Small intestine (tissue), 7 donors: ENCODE measurements at regions not wholly inside any gene's neighbourhood (a gene's known extent, or its start where the extent isn't known, plus 50 kb on each side); places are given as distances from the start of the nearest gene placed in this dataset.

Source experiments
- DNase-seq, 2 donors: peaks; one replicate each; pipeline versions ENCODE4 v3.0.0 to v3.0.0-alpha.2; 2013
- FAIRE-seq: peaks from 2 replicates; lab custom pipeline; 2012; peaks lifted over from hg19 to GRCh38; lab: Jason Lieb, UNC
- H3K27ac ChIP-seq, 3 donors: one replicate each; pipeline ENCODE4 v1.5.1; 2013; ENCODE audit warnings: low read length in 2 of 3, mild to moderate bottlenecking in 2 of 3, control low read depth in 1 of 3, inconsistent platforms in 1 of 3, low read depth in 1 of 3, moderate library complexity in 1 of 3
- H3K27me3 ChIP-seq, 3 donors: one replicate each; pipeline ENCODE4 v1.6.1; 2013; ENCODE audit warnings: low read length in 3 of 3, inconsistent platforms in 1 of 3; ENCODE audit not compliant: control insufficient read depth in 3 of 3, insufficient read depth in 3 of 3
- H3K36me3 ChIP-seq, 3 donors: one replicate each; pipeline ENCODE4 v1.6.1; 2013; ENCODE audit warnings: low read length in 3 of 3, inconsistent platforms in 1 of 3, low read depth in 1 of 3, mild to moderate bottlenecking in 1 of 3, moderate library complexity in 1 of 3; ENCODE audit not compliant: control insufficient read depth in 3 of 3, insufficient read depth in 2 of 3
- H3K4me1 ChIP-seq, 3 donors: one replicate each; pipeline ENCODE4 v1.6.1; 2013; ENCODE audit warnings: low read length in 2 of 3, inconsistent platforms in 1 of 3, low read depth in 1 of 3, mild to moderate bottlenecking in 1 of 3, moderate library complexity in 1 of 3; ENCODE audit not compliant: control insufficient read depth in 3 of 3, insufficient read depth in 2 of 3
- H3K4me3 ChIP-seq, 3 donors: one replicate each; pipeline ENCODE4 v1.5.1; 2013; ENCODE audit warnings: low read length in 3 of 3, control low read depth in 1 of 3, inconsistent platforms in 1 of 3, low read depth in 1 of 3, mild to moderate bottlenecking in 1 of 3, moderate library complexity in 1 of 3
- H3K9me3 ChIP-seq, 2 donors: one replicate each; pipeline ENCODE4 v1.6.1; 2013; ENCODE audit warnings: low read depth in 1 of 2, low read length in 1 of 2; ENCODE audit not compliant: control insufficient read depth in 2 of 2, insufficient read depth in 1 of 2
- WGBS, 3 donors: extraction: QIAGEN DNeasy Blood & Tissue Kit; methylation state at CpG; one replicate each; pipeline ENCODE4 v1.1.7; 2013; 5-methylcytosine and 5-hydroxymethylcytosine counted together
- donor health status: healthy with polysubstance abuse.
- donor health status: control.
- donor health status: control.
- donor health status: Bipolar disorder and iron deficiency.
- donor health status: healthy.

DNA sequence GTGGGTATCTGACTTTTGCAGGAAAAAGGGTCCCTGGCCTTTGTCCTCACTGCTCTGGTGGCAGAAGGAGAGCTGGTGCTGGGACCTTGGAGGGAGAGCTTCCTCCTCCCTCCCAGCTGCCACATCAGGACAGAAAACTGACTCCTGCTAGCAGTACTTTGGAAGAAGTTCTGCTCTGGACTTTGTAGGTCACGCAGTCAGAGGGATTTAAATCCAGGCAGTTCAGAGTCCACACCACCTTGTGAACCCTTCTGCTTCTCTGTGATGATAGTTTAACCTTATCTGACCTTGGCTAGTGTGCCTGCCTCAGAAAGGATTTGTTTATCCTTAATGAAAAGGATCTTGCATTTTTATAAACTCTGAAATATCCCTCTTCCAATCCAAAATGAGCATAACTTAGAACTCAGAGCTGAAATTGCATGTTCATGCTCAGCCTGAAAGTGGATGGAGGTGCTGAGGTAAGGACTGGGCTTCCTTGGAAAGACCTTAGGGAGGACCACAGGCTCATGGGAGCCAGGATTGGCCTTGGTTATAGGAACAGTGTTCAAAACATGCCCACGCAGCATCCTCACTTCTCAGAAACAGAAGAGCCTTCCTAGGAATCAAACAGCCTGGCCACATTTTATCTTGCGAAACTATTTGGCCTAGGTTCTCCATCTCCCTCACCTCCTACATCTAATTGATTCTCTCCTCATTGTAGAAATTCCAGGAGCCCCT is 123.9 kb upstream of the SASH1 start:
- peaks cover 0 to 15% (median 4%) of the 10 kb centered on the region in 3 donors for H3K4me1 ChIP-seq
- peak in 1 of 2 donors; percentile 64 for DNase-seq
- H3K36me3 ChIP-seq: no peaks in the 10 kb centered on the region
- H3K9me3 ChIP-seq: no peaks in the 10 kb centered on the region
- FAIRE-seq: no peak
- H3K27me3 ChIP-seq: no peaks in the 10 kb centered on the region
- no peak overlapping the region for H3K27ac ChIP-seq
- WGBS, 3 donors: 61 to 69% (median 65%) methylated on average over 3 of the region's 3 CpGs
- no peak overlapping the region for H3K4me3 ChIP-seq

DNA sequence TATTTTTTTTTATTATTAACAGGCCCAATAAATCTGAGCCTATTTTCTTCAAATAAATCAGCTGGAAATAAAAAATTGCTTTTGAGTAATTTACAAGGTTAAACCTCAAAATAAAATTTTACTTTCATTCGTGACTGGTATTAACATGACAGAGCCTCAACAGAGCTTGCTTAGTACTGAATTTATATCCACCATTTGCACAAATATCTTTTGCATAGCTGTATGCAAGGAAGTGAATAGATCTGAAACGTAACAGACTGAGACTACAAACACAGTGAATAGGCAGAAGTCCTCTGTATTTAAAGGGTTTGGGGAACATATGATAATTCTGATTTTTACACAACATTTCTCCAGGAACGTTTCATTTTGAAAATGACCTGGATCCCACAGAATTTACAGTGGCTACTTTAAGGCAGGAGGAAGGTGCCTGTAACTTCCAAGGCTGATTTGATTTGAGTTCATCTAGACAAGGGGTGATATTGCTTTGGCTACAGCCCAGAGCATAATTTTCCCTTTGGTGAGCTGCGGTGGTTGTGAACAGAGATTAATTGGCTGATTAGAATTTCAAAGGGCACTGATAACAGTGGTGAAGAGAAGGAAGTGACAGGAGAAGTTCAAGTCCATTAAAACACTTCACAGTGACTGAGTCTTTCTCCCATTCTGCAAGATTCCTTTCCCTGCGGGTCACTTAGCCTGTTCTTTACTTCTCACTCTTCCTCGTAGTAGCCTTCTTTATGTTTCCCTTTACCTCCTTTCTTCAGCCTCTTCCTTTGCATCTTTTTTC is 121.2 kb upstream of the SASH1 start:
- H3K9me3 ChIP-seq: no peaks in the 10 kb centered on the region
- WGBS, 3 donors: 11 to 44% (median 21%) methylated on average over 6 of the region's 6 CpGs

DNA sequence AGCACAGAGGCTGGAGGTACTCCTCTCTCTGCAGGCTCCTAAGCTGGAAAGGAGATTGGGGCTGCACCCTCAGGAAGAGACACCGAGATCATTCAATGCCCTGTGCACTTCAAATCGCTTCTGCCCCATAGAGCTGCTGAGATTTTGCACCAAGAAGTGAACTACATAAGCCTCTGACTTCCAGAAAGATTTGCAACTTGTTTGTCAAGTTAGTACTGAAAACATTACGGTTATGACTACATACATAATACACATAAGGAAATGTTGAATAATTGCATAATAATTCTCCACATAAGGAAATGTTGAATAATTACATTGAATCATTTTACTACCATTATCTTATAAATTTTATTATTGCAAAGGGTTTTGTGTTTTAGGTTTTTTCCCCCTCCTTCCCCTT is 120.3 kb upstream of the SASH1 start:
- H3K27ac ChIP-seq: no peak overlapping the region
- 17 to 49% (median 40%) methylated on average over 3 of the region's 3 CpGs for WGBS, 3 donors
- no peak for FAIRE-seq

More for the DNA sequence above, 121.2 kb upstream of the SASH1 start:
- H3K27me3 ChIP-seq: no peaks in the 10 kb centered on the region
- DNase-seq: peak; percentile 63 to 91
- FAIRE-seq: no peak
- no peaks in the 10 kb centered on the region for H3K36me3 ChIP-seq
- H3K4me1 ChIP-seq: peaks cover 0 to 15% (median 4%) of the 10 kb centered on the region in 3 donors
- no peak overlapping the region for H3K27ac ChIP-seq
- H3K4me3 ChIP-seq: no peak overlapping the region

DNA sequence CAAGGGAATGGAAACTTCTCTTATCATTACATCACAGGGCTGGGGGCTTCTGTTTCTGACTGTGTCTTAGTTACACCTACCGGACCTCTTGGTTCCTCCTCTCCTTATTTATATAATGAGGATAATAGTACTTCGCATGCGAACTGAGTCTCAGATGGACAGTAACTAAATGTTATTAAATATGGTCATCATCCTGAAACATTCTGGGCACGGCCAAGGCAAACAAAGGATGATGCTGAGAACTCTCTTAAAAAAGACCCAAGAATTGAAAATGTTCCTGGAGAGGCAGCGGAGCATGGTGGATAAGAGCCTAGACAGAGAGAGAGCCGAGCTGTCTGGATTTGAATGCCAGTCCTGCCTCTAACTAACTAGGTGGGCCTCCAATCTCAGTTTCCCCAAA is 119.8 kb upstream of the SASH1 start:
- Histone ChIP-seq H3K9me3 (no peaks in the 10 kb centered on the region), H3K4me3 (no peak overlapping the region), H3K36me3 (no peaks in the 10 kb centered on the region), H3K4me1 (peaks cover 0 to 15% (median 4%) of the 10 kb centered on the region in 3 donors), H3K27me3 (no peaks in the 10 kb centered on the region), H3K27ac (no peak overlapping the region)
- no peak for FAIRE-seq
- no peak for DNase-seq
- WGBS, 3 donors: 62 to 88% (median 82%) methylated on average over 6 of the region's 6 CpGs

More for the DNA sequence above, 120.3 kb upstream of the SASH1 start:
- no peaks in the 10 kb centered on the region for H3K36me3 ChIP-seq
- peak in 1 of 2 donors; percentile 18 for DNase-seq
- H3K4me1 ChIP-seq: peaks cover 0 to 15% (median 4%) of the 10 kb centered on the region in 3 donors
- no peaks in the 10 kb centered on the region for H3K27me3 ChIP-seq
- H3K9me3 ChIP-seq: no peaks in the 10 kb centered on the region
- H3K4me3 ChIP-seq: no peak overlapping the region

DNA sequence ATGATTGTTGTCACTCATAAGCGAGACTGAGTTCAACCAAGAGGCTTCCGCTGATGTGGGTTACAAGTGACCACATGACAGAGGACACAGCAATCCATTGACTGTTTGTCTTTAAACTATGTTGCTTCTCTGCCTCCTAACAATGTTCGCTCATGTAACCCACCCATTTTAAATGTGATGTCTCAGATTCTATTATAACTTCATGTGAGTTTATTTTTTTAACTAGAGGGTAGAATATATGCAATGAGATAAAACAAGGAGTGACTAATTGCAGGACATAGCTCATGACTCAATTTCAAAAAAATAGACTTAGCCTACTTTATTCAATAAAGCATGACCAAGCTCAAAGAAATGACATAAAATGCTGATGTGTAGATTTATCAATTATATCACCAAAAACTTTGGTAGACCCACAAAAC is 119.2 kb upstream of the SASH1 start:
- no peak for FAIRE-seq
- Histone ChIP-seq H3K27ac (no peak overlapping the region), H3K36me3 (no peaks in the 10 kb centered on the region), H3K27me3 (no peaks in the 10 kb centered on the region), H3K4me3 (no peak overlapping the region), H3K4me1 (peaks cover 0 to 13% (median 4%) of the 10 kb centered on the region in 3 donors), H3K9me3 (no peaks in the 10 kb centered on the region)
- no peak for DNase-seq
- 77 to 81% (median 80%) methylated on average over 3 of the region's 3 CpGs for WGBS, 3 donors

DNA sequence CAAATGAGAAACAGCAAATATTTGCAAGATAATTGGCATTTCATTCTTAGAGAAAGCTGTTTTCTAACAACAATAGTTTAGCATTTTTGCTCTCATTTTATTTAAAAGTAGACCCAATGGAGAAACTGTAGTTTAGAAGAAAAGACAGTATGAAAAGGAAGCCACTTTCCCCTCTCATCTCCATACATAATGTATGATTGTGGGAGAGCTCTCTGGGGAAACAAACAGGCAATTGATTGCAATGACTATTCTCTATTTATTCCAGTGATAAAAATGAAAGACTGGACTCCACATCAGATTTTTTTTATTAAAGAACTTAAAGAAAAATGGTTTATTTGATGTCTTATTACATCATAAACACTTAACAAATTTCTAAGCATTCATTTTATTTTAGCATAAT is 116.8 kb upstream of the SASH1 start:
- peaks cover 0 to 13% (median 4%) of the 10 kb centered on the region in 3 donors for H3K4me1 ChIP-seq
- H3K36me3 ChIP-seq: no peaks in the 10 kb centered on the region
- DNase-seq (no peak), FAIRE-seq (no peak)
- H3K27me3 ChIP-seq: no peaks in the 10 kb centered on the region
- no peak overlapping the region for H3K4me3 ChIP-seq
- H3K9me3 ChIP-seq: no peaks in the 10 kb centered on the region
- H3K27ac ChIP-seq: no peak overlapping the region

DNA sequence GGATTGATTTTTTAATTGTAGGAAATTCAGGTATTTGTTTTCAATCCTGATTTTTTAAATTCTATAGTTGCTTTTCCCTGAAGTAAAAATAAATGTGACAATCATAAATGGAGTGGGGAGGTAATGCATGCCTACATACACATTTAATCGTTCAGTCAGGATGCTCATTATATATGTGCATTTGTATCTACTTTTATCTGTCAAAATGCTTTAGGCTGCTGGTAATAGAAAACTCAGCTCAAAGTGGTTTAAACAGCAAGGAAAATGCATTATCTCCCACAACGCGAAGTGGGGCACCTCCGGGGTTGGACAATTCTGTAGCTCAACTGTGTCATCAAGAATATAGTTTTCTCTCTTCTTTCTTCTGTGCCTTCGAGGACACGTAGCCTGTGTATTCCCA is 116.4 kb upstream of the SASH1 start:
- no peak for FAIRE-seq
- H3K9me3 ChIP-seq: no peaks in the 10 kb centered on the region
- no peaks in the 10 kb centered on the region for H3K36me3 ChIP-seq
- peaks cover 0 to 11% (median 4%) of the 10 kb centered on the region in 3 donors for H3K4me1 ChIP-seq
- no peaks in the 10 kb centered on the region for H3K27me3 ChIP-seq
- 81 to 96% (median 92%) methylated on average over 6 of the region's 6 CpGs for whole genome bisulfite sequencing, 3 donors
- no peak overlapping the region for H3K27ac ChIP-seq
- H3K4me3 ChIP-seq: no peak overlapping the region
- DNase-seq: no peak

DNA sequence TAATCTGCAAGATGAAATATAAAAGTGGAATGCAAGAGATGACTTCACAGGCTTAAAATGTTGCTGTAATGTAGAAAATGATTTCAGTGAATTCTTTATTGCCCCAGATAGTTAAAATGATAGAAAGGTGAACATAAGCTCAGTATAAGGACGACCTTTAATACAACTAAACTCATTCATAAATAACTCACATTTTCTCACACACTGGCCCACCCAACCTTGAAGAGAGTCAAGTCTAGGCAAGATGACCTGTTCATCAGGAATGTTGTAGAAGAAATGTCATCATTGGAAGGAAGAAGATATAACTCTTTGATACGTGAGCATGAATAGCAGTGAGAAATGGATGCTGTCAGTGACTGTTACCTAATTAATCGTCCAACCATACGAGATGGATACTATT is 111.1 kb upstream of the SASH1 start:
- Histone ChIP-seq H3K9me3 (no peaks in the 10 kb centered on the region), H3K4me3 (no peak overlapping the region), H3K27ac (no peak overlapping the region), H3K4me1 (no peaks in the 10 kb centered on the region), H3K27me3 (no peaks in the 10 kb centered on the region), H3K36me3 (no peaks in the 10 kb centered on the region)
- WGBS, 3 donors: 78 to 81% (median 80%) methylated on average over 4 of the region's 4 CpGs
- DNase-seq (no peak), FAIRE-seq (no peak)
